ENCODE measurements at regions not wholly inside any gene's neighbourhood (a gene's known extent, or its start where the extent isn't known, plus 50 kb on each side); places are given as distances from the start of the nearest gene placed in this dataset.

DNA sequence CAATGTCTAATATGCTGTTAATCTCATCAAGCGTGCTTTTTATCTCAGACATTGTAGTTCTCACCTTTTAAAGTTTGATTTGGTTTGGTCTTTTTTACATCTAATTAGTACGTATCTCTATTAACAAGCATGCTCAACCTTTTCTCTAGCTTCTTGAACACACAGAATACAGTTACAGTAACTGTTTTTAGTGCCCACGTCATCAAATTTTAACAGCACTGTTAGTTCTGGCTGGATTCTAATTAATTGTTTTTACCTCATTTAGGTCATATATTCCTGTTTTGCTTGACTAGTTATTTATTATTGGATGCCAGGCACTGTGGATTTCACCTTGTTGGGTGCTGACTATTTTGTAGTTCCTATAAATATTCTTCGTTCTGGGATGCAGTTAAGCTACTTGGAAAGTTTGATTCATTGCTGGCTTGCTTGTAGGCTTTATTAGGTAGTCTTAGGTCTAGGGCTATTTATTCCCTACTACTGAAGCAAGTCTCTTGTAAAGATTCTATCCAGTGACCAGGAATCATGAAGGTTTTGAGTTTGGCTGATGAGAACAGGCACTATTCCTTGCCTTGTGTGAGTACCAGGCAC, 263.0 kb downstream of the ETAA1 start:
- no peak for DNase-seq

DNA sequence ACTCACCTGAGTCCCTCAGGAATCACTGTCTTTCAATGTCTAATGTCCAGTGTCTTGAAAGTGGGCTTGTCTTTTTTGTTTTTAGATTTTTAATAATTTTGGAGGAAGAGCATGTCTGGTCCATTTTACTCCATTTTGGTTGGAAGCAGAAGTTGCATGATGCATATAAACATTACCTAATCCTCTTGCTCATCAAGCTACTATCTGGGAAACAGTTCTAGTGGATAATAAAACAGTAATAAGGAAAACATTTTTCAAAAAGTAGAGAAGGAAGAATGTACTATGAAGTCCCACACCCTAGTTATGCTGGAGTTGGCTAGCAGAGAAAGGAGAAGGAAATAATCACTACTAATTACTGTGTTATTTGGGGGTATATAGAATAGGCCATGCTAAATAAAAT, 263.7 kb downstream of the ETAA1 start:
- DNase-seq, result no peak

DNA sequence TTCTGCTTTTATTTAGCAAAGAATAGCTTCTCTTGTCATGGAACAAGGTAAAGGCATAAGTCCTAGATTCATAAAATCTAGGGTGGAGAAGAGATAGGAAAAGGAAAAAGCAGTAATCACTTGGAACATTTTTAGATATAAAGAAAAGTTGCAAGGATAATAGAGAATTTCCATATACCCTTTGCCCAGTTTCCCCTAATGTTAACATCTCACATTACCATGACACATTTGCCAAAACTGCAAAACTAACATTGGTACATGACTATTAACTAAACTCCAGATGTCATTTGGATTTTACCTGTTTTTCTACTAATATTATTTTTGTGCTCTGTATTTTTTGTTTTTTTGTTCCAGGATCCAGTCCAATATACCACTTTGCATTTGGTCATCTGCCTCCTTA, 265.1 kb downstream of the ETAA1 start:
- DNase-seq, result no peak

DNA sequence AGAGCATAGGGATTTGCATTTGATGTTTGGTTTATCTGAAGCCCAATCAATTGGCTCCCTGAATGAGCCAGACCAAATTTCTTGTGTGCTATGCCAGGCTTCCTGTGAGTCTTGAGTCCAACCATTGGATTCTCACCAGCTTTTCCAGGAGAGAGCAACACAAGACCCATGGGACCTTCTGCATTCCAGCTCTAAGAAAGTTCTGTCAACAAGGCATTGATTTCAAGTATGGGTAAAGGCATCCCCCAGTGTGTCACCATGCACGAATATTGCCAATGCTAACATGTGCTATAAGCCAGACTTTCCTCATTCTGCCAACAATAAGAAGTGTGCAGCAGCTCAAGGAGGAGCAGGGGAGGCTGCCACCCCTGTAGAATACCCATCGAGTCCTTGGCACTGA, 266.6 kb downstream of the ETAA1 start:
- DNase-seq, result no peak

DNA sequence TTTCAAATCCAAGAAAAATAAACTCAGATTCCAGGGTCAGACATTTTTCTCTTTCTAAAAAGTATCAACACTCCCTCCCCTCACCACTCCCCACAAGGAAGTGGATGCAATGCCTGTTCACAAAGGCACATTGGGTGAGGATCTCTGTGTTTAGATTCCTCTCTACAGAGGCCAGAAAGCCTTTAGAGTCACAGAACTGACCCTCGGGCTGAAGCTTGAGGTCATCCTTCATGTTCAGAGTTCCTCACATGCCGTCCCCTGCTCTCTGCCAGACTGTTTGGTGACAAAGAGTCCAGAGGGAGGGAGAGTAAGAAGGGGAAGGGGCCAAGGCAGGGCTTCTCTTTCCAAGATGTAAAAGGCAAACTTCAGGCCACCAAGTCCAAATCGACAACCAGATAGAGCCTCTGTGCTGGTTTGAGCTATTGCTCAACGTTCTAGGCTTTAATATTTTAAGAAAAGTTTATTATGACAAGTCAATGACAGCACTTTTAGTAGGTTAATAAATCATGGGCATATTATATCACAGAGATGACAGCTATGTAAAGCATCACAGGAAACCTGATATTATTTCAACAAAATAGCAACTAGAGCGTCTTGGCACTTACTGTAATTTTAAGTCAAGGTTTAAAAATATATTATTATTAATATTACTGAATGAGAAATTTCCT, 269.4 kb downstream of the ETAA1 start:
- DNase-seq, result no peak

DNA sequence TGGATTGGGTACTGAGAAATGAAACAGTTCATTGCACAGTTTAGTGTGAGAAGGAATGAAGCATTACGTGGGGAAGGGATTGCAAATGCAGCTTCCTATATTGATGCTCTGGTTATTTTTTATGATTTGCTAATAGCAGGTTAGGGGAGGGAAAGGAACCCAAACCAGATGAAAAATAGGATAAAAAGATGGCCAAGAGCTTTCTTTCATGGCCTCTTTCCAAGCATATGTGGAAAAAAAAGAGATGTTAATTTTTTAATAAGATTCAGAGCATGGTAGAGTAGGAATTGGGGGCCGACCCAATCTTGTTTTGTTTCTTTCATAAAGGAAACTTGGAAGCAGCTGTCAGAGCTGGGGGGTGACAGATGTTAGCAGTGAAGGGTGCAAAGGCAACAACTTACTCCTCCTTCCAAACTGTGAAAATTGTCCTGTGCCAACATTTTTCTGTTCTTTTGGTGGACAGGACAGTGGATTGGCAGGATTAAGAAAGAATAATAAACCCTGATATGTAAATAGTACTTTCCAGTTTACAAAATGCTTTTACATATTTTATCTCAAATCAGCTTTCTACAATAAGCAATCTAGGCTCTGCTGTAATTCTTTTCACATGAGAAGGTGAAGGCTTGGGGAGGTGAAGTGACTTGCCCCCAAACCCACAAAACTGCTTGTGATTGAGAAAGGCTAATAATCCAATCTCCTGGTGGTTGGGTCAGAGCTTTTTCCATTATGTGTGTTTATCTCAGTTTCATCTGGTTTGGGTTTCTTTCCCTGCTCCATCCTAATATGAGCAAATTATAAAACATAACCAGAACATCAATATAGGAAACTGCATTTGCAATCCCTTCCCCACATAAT, 270.1 kb downstream of the ETAA1 start:
- DNase-seq, result no peak

DNA sequence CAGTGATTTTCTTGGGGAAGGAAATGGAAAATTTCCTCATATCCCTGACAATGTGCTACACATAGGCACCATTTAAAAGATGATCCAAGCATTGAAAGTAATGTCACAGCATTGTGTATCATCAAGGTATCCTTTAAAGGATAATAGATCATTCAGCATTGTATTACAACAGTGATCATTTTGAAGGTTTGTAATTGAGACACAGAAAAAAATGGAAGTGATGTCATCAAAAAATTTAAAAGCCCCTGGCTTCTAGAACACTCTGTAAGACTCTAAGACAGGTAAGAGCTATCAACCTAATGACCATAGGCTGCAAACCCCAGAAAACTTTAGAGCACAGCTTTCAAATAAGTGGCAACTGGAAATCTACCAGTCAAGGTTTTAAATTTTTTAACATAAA, 271.4 kb downstream of the ETAA1 start:
- no peak for DNase-seq

DNA sequence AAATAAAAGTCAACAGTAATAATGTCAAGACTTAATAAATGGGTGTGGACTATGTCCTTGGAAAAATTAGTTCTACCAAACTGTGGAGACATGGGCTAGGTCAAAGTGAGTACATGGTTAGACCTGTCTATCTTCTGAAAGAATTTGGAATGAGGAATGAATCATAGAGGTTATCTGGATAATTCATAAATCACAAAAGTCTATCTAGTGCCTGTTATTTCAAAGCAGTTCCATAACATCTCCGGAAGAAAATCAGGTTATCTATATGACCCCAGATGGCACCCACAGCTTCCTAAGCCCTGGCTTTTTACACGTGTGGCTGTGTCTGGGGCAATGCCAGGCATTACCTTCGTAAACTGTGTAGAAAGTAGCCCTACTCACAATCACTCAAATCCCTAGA, 272.0 kb downstream of the ETAA1 start:
- DNase-seq, result no peak

DNA sequence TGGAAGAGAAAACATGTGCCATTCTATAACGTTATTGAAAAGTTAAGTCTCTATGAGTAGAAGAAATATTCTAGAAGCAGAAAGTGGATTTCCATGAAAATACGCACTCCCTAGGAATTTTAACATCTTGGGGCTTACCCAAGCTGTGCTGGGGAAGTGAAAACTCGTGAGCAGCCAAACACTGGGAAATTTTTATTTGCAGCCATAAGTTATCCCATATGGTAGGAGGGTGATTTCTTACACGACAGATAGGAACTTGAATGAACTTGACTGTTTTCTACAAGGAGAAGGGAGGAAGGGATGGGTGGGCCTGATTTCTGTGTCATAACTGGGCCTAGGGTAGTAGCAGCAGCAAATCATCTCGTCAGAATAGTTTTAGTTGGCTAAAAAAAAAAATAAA, 272.6 kb downstream of the ETAA1 start:
- DNase-seq, result no peak

DNA sequence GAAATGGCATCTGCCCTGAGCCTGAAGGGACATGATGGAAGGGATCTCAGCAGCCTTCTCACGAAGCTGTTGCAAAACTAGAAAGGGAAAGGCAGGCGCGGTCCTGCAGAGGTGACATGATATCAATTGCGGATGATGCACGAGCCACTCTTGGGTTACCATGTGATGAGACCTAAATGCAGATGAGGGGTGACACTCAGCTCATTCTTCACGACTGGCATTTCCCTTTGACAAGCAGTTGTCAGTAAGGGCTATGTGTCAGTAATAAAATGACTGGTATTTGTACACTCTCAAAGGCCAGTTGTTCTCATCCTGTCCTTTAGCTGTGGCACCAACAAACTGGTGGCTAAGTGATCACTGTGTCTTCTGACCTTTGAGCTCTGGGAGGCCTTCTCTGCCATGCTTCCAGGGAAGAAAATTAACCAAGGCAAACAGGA, 273.6 kb downstream of the ETAA1 start:
- DNase-seq, result no peak

DNA sequence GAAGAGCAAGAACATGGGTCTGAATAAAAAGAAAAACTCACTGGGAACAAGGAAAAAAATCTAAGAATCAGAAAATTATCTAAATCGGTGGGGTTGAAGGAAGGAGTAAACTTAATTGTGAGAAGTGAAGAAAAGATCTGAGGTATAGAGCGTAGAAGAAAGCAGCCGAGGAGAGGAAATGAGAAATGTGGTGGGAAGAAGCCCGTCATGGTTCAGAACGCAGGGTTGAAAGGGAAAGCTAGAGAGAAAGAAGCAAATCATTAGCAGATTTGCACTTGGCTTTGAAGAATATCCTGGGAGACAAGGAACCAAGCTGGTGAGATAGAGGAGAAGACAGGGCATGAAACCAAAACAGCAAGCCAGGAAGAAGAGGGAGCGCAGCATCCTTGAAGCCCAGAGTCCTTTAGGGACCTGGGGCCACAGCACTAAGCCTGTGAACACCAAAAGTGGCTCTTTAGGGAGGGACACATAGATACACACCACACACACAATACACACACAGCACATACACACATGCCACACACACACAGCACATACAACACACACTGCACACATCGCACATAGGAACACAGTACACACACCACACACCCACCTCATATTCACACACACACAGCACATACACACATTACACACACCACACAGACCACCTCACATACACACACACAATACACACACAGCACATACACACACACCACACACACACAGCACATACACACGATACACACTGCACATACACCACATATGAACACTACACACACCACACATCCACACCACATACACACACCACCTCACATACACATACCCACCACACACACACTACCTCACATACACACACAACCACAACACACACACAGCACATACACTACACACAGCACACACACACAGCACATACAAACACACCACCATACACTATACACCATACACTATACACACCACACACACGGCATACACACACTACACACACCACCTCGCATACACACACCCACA, 274.6 kb downstream of the ETAA1 start:
- no peak for DNase-seq

DNA sequence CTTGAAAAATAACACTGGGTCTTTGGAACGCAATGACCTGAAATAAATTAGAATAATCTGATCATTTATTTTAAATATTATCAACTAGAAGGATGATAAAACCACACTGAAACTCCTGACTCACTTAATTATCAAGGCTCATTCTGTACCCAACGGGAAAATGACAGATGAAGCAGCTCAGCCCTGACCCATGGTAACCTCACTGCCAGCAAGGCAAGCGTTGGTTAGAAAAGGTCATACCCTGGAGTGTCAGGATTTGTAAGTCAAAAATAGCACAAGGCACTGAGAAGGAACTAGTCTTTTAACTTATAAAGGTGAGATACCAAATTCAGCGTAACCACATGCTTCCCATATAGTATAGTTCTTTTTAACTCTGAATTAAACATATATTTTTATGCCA, 277.5 kb downstream of the ETAA1 start:
- DNase-seq, result no peak

DNA sequence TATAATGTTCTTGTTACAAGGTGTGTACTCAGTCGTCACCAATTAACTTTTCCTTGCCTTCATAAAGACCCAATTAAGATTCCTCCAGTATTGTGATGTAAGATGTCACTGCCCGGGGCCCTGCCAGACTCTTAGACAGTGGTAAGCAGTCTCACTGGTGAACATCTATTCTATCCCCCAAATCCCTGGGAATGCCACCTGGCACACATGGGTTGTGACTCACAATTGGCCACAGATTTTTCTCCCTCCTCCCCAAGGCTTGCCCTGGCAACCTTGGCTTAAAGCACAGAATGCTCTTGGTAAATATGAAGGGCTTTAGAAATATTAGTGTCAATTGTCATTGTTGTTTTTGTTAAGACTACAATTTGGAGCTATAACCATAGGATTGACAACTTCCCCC, 287.9 kb downstream of the ETAA1 start:
- DNase-seq, result no peak

DNA sequence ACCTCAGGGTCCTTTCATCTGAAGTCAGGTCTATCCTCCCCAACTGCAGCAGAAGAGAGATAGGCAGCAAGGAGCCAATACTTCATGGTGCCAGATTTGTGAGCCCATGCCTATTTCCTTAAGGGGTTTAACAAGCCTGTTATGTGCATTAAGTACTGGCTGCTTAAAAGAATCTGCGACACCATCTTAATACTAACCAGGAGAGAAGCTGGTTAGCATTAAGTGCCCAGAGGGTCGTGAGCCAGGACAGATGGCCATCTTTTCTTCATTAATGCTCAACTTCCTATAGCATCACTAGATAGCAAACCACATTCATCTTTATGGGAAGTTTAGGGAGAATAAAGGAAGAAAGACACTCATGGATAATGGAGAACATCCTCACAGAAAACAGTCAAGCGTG, 289.1 kb downstream of the ETAA1 start:
- DNase-seq, result no peak

DNA sequence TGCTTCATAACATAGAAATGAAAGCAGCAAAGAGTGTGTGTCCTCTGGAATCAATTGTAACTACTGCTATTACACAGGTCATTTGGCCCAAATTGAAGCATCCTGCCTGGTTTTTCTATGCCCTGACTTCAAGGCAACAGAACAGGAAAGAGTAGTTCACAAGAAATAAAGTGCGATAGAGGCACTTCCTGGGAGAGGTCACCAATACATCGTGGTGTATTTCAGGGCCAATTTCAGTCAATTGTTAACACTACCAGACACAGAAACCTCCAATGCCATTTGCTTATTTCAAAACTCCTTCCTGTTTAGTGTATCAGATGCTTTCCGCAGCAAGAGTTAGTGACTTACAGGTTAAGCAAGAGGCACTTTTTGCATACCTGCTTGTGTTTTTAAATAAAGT, 292.1 kb downstream of the ETAA1 start:
- DNase-seq, result no peak

DNA sequence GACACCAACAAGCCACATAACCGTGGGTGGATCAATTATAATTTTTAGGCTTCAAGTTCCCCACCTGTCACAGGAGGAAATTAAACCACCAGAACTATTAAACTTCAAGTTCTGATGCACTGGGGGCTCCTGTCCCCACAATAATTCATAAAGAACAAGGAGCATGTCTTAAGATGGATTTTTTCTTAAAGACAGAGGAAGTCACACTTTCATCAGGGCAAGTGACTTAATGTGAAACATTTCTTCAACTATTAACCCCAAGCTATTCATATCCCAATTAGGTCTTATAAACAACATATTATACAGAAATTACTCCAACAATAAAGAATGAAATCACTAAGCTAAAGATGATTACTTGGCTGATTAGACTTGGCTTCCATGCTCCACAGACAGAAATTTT, 292.5 kb downstream of the ETAA1 start:
- DNase-seq, result no peak

DNA sequence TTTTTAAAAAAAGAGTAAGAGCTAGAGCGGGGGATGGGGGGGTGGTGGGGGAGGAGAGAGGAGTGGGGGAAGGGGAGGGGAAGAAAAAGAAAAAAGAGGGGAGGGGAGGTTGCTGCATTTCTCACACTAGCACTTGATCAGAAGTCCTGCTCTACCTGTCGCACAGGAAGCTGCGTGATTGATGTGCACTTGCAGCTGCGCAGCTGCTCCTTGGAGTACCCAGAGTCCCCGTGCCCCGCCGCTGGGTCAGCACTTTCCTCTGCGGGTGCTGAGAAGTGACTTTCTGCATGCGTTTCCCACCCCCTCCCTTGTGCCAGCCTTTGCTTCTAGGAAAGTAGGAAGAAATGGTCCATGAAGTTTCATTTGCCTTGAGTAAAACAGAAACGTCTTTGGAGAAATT, 297.3 kb downstream of the ETAA1 start:
- no peak for DNase-seq

DNA sequence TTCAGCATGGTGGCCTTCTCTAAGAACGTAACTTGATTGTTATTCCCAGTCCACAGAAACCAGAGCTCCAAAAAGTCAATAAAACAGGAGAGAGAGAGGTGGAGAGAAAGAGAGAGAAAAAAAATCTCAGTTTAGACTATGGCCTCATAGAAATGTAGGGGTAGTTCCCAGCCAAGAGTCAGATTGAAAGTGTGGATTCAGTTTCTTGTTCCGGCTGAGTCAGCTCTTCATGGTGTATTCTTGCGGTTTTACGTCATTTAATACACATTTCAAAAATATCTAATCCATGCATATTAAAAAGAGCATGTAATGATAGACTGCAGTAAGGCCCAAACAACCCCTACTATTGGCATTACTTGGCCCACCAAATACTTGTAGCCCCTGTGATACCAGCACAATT, 303.9 kb downstream of the ETAA1 start:
- DNase-seq, result no peak

DNA sequence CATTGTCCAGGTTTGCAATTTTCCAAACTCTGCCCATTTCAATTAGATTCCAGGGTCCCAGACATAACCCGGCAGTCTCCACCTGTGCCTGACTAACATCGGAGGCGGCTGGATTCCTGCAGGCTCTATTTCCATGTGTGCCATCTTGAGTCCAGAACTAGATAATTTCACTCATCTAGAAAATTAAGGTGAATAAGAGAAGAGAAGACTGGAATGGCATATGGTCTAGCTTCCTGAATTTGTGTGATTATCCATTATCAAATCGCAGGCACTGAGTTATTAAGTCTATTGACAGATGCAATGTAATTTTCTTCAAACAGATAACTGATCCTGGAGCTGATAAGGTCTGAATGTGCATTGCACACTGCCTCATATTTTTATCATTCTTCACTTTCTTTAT, 305.2 kb downstream of the ETAA1 start:
- DNase-seq, result no peak

DNA sequence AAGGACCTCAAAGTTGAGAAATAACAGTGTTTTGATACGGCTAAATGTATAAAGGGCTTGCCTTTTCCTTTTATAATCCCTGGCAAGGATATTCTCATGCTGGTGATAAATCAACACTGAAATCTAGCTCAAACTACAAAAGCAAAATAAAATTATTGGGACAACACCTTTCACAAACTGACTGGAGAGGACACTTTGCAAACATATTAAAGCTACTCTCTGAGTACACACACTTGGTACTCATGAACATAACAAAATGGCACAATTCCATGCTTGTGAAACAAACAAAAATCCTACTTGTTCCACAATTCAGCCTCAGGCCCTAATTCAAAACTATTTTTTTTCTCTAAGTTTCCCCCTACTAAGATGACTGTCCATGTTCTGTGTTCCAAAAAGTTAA, 305.8 kb downstream of the ETAA1 start:
- no peak for DNase-seq

DNA sequence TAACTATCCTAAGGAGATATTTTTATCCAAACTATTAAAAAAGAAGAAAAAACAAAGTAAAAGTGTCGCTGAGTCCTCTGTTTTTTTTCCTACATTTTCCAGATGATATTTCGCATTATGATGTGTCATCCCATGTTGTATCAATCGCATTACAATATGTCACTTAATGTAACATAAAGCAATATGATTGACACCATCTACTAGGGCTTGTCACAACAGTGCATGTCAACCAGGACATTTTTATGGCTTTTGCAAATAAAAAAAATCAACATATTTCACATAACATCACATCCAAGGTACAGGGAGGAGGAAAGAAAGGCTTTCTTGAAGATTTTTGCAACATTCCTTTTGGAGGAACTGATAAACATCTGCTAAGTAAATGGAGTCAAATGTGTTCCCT, 308.9 kb downstream of the ETAA1 start:
- DNase-seq, result no peak

DNA sequence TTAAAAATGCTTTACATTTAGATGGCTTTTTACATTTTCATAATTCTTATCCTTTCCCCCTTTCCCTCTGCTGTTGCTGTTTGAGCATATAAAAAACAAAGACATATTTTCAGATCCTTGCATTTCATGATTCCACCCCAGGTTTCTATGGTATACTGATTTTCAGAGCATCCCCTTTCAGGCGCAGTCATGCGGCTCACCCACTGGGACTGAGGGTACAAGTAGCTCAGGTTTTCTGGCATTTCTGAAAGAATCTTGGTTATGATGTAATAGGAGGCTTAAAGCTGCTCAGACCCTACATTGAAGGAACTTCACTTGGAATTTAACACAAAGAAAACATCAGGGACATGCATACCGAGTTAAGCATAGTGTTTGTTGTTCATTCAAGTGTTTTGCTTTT, 310.8 kb downstream of the ETAA1 start:
- no peak for DNase-seq

DNA sequence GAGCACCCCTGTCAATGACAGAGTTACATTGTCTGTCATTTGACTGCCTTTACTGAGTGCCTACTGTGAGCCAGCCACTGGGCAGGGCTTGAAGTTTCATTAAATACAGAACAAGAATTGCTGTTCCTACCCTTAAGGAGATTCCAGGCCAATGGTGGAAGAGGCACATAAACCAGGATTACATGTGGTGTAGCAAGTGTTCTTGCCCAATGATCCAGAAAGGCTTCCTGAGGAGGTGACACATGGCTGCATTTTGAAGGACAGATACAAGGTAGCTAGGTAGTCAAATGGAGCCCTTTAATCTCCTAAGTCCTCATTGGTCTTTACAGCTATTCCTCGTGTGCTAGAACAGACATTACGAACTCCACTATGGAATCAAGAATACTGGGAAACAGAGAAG, 312.7 kb downstream of the ETAA1 start:
- DNase-seq, result no peak

Data from inflammatory macrophage (primary cell).